AG08396 (cell line): ENCODE measurements at regions not wholly inside any gene's neighbourhood (a gene's known extent, or its start where the extent isn't known, plus 50 kb on each side); places are given as distances from the start of the nearest gene placed in this dataset.
A peak's percentile ranks its signal among the peaks of the same experiment; 100 is the strongest.

Source experiments
- DNase-seq: peaks from one replicate; pipeline ENCODE4 v3.0.0; 2012; ENCODE audit warnings: low spot score, mixed read lengths

DNA sequence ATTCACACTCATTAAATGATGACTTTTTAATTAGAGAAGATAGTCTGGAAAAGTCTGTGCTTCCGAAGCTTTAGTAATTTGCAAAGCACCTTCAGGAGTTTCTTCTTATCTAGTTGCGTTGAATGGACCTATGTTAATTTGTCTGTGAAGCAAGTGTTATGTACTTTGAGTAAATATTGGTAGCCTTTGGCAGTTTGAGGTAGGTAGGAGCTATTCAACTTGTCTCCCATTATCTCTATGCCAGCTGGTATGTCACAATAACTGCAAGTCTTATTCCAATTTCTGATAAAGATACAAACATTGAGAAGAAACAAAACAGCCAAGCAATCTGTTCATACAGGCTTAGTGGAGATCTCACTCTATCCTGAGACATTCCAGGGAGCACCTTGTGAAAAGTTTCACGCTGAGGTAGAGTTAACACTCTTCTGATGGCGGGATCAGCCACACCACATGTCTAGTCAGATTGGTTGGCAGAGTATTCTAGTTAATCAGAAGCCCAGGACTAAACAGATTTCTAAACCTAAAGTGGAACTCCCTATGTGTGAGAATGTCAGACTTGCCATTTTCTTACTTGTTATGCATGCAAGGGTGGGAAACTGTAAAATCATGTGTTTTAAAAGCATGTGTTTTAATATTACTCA, 219.8 kb upstream of the MANEA start:
- DNase-seq: no peak

DNA sequence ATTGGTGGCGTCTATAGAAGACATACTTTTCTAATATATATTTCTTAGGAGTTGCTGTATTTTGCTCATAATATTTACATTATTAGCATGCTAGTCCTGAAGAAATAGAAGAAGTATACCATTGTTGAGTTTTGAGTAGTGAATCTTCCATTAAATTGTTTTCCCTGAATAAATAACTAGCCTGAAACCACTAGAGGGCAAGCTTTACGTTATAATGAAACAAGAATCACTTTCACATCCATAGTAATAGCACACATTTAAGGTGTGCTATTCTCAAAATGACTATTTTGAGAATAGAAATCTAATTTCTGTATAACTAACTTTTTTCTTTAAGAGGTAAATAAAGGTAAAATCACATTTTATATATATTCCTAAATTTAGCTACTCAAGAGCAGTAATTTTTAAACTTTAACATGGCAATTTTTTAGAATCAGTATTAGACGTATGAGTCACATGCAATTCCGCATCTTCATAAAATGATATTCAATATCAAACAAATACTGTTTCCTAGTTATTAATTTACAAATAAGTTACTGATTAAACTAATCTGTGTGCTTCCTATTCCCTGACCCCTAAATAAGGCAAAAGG, 213.2 kb upstream of the MANEA start:
- DNase-seq: peak; percentile 4

DNA sequence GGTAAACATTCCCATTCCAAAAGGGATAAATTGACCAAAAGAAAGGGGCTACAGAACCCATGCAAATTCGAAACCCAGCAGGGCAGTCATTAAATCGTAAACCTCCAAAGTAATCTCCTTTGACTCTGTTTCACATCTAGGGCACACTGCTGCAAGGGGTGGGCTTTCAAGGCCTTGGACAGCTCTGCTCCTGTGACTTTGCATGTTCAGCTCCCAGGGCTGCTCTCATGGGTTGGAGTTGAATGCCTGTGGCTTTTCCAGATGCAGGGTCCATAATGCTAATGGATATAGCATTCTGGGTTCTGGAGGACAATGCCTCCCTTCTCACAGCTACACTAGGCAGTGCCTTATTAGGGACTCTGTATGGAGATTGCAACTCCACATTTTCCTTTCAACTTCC, 211.9 kb upstream of the MANEA start:
- no peak for DNase-seq

DNA sequence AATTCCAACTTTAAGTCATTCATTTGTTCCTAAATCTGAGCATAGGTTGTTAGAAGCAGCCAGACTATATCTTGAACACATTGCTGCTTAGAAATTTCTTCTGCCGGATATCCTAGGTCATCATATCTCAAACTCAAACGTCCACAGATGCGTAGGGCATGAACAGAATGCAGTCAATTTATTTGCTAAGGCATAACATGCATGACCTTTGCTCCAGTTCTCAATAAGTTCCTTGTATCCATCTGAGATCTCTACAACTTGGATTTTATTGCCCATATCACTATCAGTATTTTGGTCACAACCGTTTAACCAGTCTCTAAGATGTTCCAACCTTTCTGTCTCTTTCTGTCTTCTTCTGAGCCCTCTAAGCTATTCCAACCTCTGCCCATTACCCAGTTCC, 210.9 kb upstream of the MANEA start:
- DNase-seq: no peak

DNA sequence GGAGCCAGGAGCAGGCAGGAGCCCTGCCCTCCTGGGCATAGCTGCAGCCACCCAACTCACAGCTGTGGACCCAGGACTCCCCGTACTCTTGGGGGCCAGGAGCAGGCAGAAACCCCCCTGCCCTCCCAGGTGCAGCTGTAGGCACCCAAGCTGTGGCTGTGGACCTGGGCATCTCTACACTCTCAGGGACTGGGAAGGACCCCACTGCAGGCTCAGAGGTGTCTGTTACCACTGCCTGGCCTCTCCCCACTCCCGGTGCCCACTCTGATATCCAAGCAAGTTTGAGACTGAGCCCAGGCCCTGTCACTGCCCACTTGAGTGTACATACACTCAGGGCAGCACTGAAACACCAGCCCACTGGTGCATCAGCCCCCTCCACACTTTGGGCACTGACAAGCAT, 193.5 kb upstream of the MANEA start:
- no peak for DNase-seq

DNA sequence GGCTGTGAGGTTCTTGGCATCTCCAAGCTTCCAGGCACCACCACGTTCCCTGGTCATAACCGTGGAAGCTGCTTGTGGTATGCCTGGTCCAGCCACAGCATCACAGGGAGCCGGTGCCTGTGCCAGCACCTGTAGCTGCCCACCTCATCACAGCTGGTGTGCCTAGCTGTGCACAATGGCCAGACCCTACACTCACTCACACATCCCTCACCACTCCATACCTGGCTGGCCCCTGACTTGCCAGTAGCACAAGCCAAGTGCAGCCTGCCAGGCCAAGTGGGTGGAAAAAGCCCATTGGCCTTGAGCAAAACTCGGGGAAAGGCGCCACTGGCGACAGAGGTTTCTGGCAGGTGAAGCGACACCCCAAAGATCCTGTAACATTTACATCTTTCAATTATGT, 192.3 kb upstream of the MANEA start:
- no peak for DNase-seq

DNA sequence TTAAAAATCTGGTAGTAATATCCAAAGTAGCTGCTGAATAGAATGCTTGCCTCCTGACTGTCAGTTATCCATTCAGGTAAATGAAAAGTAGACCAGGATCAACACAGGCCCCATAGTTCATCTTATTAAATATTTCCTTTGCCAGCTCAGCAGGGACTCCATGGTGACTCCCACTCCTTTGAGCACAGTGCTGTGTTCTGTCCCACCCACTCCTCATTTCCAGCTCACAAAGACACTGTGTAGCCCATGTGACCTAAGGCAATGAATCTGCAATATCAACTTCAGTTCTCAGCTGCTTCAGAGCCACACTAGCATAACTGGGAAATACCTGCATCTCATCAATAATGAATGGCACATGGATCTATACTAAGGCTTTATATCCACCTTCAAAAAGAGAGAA, 189.5 kb upstream of the MANEA start:
- no peak for DNase-seq

DNA sequence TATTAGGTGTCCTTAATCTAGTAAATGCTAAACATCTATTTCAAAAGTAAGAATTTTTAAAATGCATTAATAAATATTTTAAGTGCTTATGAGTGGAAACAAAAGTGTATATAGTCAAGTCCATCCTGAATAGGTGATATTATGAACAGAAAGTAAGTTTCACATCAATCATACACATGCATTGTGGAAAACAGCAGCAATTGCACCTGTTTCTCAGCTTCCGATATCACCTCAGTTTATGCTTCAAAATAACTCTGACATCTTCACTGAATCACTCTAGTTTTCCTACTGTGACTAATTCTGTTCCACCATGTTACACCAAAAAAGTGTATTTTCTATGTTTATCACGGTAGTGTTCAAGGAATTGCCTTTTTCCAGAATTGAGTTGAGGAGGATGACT, 172.6 kb upstream of the MANEA start:
- no peak for DNase-seq

DNA sequence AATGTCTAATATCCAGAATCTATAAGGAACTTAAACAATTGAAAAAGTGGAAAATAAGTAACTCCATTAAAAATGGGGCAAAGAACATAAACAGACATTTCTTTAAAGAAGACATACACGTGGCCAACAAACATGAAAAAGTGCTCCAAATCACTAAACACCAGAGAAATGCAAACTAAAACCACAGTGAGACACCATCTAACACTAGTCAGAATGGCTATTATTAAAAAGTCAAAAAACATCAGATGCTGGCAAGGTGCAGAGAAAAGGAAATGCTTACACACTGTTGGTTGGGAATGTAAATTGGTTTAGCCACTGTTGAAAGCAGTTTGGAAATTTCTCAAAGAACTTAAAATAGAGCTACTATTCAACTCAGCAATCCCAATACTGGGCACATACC, 169.2 kb upstream of the MANEA start:
- no peak for DNase-seq

DNA sequence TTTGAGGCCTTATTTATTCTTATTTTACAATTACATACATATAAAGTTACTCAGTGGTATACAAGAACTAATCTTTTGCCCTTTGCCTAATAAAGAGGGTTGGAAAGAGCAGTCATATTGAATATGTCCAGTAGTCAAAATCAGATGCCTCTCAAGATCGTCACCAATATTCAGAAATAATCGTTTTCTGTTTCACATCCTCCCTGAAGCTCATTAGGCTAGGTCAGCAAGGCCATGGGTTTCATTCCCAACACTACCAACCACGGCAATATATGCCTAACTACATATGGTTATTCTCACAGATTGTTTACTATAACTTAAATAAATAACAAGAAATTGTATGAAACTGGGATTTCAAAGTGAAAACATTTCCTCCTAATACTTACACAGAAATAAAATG, 167.2 kb upstream of the MANEA start:
- no peak for DNase-seq

DNA sequence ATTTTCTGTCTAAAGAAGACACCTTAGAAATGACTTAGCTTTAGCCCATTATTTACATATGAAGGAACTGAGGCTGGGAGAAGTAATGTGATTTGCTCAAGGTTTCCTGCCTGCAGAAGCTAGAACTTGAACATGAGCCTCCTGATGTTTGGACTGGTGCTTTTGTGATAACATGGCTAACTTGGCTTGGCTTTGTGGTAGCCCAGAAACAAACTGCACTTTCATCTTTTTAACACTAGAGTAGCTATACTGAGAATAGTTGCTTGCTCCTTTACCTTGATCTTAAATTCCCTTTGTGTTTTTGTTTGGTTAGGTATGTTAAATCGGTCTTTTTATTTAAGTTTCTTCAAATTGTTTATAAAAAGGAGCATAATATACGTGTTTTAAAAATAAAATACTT, 163.5 kb upstream of the MANEA start:
- no peak for DNase-seq

DNA sequence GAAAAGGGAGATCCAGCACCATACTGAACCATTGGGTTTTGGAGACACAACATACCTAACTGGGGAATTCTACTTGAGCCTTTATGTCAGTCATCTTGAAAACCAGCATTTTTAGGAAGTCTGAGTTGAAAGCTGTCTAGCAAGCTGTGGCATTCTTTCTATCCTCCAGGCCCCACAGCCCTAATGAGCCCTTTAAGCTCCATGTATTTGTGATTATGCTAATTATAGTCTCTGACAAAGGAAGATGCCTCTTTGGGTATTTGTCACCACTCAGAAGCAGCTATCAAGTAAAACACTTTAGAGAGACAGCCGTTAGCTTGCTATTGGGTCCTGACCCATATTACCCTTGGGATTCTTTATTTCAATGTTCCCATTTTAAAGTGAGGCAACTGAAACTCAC, 159.5 kb upstream of the MANEA start:
- DNase-seq: no peak

DNA sequence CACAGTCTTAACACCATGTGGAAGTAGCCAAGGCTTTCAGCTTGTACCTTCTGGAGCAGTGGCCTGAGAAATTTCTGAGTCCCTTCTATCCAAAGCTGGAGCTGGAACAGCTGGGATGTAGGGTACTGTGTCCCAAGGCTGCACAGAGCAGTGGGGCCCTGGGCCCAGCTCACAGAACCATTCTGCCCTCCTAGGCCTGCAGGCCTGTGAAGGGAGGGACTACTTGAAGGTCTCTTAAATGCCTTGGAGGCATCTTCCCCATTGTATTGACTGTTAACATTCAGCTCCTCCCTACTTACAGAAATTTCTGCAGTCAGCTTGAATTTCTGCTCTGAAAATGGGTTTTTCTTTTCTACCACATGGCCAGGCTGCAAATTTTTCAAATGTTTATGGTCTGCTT, 156.5 kb upstream of the MANEA start:
- DNase-seq: no peak

DNA sequence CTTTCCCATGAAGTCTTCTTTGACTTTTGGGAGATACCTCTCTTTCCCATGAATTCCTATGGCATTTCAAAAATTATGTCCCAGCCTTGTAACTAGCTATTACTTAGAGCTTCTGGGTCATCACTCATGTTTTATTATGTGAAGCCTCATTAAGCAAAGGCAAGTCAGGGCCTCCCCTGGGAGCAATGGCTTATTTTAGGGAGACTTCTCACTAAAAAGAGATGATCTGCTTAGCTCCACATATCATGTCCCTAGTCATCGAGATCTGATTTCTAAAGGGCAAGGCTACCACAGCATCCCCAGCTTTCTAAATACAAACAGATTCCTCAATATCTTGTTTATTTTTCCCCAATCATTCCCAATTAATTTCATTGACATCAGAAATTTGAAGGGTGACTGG, 154.0 kb upstream of the MANEA start:
- no peak for DNase-seq

DNA sequence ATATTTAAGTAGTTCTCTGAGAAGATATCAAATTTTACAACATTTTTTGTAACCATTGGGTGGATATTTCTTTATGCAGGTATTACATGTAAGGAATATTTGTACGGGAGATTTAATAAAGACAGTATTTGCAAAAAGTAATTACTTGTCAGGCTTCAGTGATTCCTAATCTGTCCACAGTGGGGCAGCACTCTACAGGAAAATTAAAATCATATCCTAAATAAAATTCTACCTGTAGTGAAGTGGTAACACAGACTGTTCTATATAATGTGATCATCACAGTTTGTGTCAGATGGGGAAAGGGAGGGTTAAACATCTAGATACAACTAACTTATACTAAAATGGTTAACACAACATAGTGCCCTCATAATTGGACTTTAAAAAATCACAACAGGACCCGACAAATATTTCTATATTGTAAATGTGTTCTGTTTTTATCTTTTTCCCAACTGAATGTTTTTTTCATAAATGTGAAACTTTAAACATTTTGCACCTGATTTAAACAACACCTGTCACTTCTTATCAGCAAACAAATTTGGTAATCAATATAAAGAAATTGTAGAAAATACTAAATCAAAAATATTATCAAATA, 145.6 kb upstream of the MANEA start:
- peak; percentile 13 for DNase-seq

DNA sequence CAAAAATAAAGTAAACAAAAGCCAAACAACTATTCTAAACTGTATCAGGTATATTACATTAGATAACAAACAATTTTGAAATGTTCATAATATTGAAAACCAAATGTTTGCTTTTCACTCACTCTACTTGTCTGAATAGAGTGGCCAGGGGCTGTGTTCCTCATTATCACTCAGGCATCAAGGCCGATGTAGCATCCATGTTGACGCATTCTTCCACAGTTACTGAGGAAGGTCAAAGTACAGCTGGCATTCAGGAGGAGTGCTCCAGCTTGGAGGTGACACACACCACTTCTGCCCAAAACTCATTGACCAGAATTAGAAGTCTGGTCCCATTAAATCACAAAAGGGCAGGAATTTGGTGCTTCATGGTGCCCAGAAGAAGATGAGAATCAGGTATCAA, 137.6 kb upstream of the MANEA start:
- no peak for DNase-seq

DNA sequence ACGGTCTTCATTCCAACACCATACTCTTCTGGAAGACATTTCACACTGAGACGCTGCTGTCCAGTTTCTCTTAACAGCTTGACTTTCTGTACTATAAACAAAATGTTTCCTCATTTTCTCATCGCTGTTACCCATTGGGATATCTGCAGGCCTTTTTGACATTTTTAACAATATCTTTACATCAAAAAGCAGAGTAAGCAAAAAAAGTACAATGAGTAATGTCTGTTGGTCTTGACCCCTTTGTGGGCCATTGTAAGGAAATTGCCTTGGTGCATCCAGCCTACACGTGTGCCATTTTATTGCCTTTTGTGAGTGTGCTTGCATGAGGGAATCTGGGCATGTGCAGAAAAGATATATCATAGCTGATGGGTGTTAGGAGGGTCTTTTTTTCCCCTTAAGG, 129.1 kb upstream of the MANEA start:
- DNase-seq: no peak

DNA sequence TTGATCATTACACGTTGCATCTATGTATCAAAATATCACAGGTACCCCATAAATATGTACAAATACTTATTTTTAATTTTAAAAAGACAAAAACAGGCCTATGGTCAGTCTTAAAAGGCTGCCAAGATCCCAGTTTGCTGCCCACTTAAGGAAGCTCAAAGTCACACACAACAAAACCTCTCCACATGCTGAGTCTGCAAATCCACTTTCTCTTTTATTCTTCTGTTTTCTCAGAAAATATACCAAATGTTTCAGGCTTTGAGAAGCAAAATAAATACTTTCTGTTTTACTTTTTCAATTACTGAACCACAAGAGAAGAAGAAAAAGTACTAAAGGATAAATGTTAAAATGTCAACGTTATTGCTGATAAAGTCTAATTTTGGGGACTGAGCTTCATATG, 107.8 kb upstream of the MANEA start:
- no peak for DNase-seq

DNA sequence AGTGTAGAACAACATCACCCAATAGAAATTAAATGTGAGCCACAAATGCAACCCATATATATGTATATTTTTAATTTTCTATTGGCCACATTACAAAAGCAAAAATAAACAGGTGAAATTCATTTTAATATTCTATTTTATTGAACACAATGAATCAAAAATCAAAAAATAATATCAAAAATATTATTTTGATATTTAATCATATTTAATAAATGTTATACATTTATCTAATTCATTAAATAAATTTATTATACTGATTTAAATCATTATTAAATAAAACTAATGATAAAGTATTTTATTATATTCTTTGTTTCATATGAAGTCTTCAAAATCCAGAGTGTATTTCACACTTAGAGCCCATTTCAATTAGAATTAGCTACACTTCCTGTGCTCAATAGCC, 98.4 kb upstream of the MANEA start:
- no peak for DNase-seq

DNA sequence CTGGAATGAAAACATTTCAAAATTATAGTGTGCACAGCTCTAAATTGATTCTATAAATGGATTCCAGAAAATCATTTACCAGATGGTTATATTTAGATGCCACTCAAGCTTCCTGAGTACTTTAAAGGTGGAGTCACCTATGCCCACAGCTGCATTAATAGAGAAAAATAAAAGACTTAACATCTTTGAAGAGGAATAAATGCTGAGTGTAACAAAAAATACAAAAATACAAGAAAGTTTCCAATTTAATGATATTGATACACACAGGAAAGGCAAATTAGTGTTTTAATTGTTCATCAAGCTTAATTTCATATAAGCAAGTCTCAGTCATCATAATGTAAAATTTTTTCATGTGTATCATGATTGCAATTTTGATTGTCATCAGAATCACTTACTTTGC, 89.5 kb upstream of the MANEA start:
- DNase-seq: no peak

DNA sequence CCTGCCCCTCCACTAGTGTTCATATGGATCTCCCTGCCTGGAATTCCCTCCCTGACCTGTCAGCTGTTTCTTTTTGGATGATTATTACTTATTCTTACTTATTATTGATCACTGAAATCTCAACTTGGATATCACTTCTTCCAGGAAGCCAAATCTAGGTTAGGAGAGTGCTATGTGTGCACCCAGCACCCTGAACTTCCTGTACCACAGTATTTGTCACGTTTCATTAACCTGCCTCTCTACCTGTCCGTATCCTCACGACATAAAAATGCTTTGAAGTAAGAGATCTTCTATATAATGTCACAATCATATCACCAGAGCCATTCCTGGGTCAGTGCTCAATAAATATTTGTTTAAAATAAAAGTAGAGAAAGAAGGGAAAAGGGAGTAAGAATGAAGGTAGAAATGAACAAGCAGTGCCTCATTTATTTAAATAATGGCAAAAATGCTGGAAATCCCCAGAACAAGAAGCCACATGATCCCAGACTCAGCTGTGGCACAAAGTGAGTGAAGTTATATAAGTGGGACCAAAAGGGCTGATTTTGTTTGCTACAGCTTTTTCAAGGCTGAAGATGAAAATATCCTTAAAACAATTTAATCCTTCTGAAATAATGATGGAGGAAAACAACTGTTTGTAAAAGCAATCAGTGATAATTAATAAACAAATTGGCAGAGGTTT, 88.0 kb upstream of the MANEA start:
- no peak for DNase-seq

DNA sequence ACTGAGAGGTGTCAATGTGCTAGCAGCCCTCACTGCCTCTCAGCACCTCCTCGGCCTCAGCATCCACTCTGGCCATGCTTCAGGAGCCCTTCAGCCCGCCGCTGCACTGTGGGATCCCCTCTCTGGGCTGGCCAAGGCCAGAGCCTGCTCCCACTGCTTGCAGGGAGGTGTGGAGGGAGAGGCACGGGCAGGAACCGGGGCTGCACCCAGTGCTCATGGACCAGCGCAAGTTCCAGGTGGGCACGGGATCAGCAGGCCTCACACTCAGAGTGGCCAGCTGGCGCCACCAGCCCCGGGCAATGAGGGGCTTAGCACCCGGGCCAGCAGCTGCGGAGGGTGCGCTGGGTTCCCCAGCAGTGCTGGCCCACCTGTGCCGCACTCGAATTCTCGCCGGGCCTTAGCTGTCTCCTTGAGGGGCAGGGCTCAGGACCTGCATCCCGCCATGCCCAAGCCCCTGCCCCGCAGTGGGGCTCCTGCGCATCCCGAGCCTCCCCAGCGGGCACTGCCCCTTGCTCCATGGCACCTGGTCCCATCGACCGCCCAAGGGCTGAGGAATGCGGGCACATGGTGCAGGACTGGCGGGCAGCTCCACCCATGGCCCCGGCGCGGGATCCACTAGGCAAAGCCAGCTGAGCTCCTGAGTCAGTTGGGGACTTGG, 80.4 kb upstream of the MANEA start:
- no peak for DNase-seq
